ENCODE measurements at regions not wholly inside any gene's neighbourhood (a gene's known extent, or its start where the extent isn't known, plus 50 kb on each side); places are given as distances from the start of the nearest gene placed in this dataset.

GRCh38 chr4:38232741-38233140 is 272.5 kb downstream of the PTTG2 start:
- DNase-seq (ENCODE audit: low read depth, low spot score), result no peak
- in situ Hi-C loops (cut with HindIII; ENCODE audit: low sequenced_read_pairs), result no loop called here
- no peak for TF ChIP-seq CTCF (IDR thresholded peaks at IDR 0.05; ENCODE audit: low read depth, low read length)
- no peak overlapping the region for H3K4me3 ChIP-seq (ENCODE audit: low read depth, low read length)

GRCh38 chr4:38233727-38234480 is 273.7 kb downstream of the PTTG2 start:
- TF ChIP-seq CTCF (IDR thresholded peaks at IDR 0.05; ENCODE audit: low read depth, low read length), result no peak
- no peak overlapping the region for H3K4me3 ChIP-seq (ENCODE audit: low read depth, low read length)
- no peak for DNase-seq (ENCODE audit: low read depth, low spot score)
- in situ Hi-C loops (cut with HindIII; ENCODE audit: low sequenced_read_pairs), result no loop called here

- H3K4me3 ChIP-seq (ENCODE audit: low read depth, low read length), result no peak overlapping the region
- no peak for TF ChIP-seq CTCF (IDR thresholded peaks at IDR 0.05; ENCODE audit: low read depth, low read length)
- in situ Hi-C loops (cut with HindIII; ENCODE audit: low sequenced_read_pairs), result no loop called here
- no peak for DNase-seq (ENCODE audit: low read depth, low spot score)
Measured at GRCh38 chr4:38235354-38235753, 275.2 kb downstream of the PTTG2 start.

- TF ChIP-seq CTCF (IDR thresholded peaks at IDR 0.05; ENCODE audit: low read depth, low read length), result no peak
- in situ Hi-C loops (cut with HindIII; ENCODE audit: low sequenced_read_pairs), result no loop called here
- no peak for DNase-seq (ENCODE audit: low read depth, low spot score)
- no peak overlapping the region for H3K4me3 ChIP-seq (ENCODE audit: low read depth, low read length)
Measured at GRCh38 chr4:38236003-38236402, 275.8 kb downstream of the PTTG2 start.

- DNase-seq (ENCODE audit: low read depth, low spot score), result no peak
- H3K4me3 ChIP-seq (ENCODE audit: low read depth, low read length), result no peak overlapping the region
- in situ Hi-C loops (cut with HindIII; ENCODE audit: low sequenced_read_pairs), result no loop called here
- no peak for TF ChIP-seq CTCF (IDR thresholded peaks at IDR 0.05; ENCODE audit: low read depth, low read length)
Measured at GRCh38 chr4:38236503-38236902, 276.3 kb downstream of the PTTG2 start.

- in situ Hi-C loops (cut with HindIII; ENCODE audit: low sequenced_read_pairs), result no loop called here
- TF ChIP-seq CTCF (IDR thresholded peaks at IDR 0.05; ENCODE audit: low read depth, low read length), result no peak
- H3K4me3 ChIP-seq (ENCODE audit: low read depth, low read length), result no peak overlapping the region
- DNase-seq (ENCODE audit: low read depth, low spot score), result peak; percentile 26
Measured at GRCh38 chr4:38237139-38237538, 276.9 kb downstream of the PTTG2 start.

Data from astrocyte of the spinal cord (primary cell).